NK-92 treated with Interleukin-12 subunit alpha and Interleukin-12 subunit beta, amount 100 ng/mL, for 24 hours (cell line): ENCODE measurements at regions not wholly inside any gene's neighbourhood (a gene's known extent, or its start where the extent isn't known, plus 50 kb on each side); places are given as distances from the start of the nearest gene placed in this dataset.
"Not testable (repeated sequence)": the region's sequence is repeated elsewhere in the genome, so short reads cannot be mapped to it uniquely, and the experiment has no call there.

ENCODE experiments used
- DNase-seq: peaks from one replicate; lab custom pipeline; 2025; lab: John Stamatoyannopoulos, UW

GRCh38 chr17:68700421-68700820 lies 99.3 kb upstream of the FAM20A start:
- no peak for DNase-seq

GRCh38 chr17:68699936-68700335 lies 98.8 kb upstream of the FAM20A start:
- DNase-seq: no peak

GRCh38 chr17:68698746-68699145 lies 97.6 kb upstream of the FAM20A start:
- DNase-seq: no peak

GRCh38 chr17:68697850-68698361 lies 96.7 kb upstream of the FAM20A start:
- no peak for DNase-seq

GRCh38 chr17:68695659-68696058 lies 94.5 kb upstream of the FAM20A start:
- no peak for DNase-seq

- no peak for DNase-seq
Measured at GRCh38 chr17:68694791-68695485, 93.8 kb upstream of the FAM20A start.

GRCh38 chr17:68693896-68694295 lies 92.7 kb upstream of the FAM20A start:
- no peak for DNase-seq

GRCh38 chr17:68693466-68693865 lies 92.3 kb upstream of the FAM20A start:
- DNase-seq: no peak

- DNase-seq: no peak
Measured at GRCh38 chr17:68686108-68686988, 85.2 kb upstream of the FAM20A start.

- no peak for DNase-seq
Measured at GRCh38 chr17:68684949-68685357, 83.8 kb upstream of the FAM20A start.

GRCh38 chr17:68682903-68683302 lies 81.7 kb upstream of the FAM20A start:
- no peak for DNase-seq

GRCh38 chr17:68679882-68680281 lies 78.7 kb upstream of the FAM20A start:
- DNase-seq: no peak

- DNase-seq: no peak
Measured at GRCh38 chr17:68676856-68677255, 75.7 kb upstream of the FAM20A start.

GRCh38 chr17:68675723-68676122 lies 74.6 kb upstream of the FAM20A start:
- no peak for DNase-seq

GRCh38 chr17:68674029-68674925 lies 73.1 kb upstream of the FAM20A start:
- DNase-seq: no peak

GRCh38 chr17:68670967-68671693 lies 70.0 kb upstream of the FAM20A start:
- no peak for DNase-seq

- DNase-seq: not testable (repeated sequence)
Measured at GRCh38 chr17:68666438-68666837, 65.3 kb upstream of the FAM20A start.

GRCh38 chr17:68665373-68665772 lies 64.2 kb upstream of the FAM20A start:
- no peak for DNase-seq

- no peak for DNase-seq
Measured at GRCh38 chr17:68662479-68662878, 61.3 kb upstream of the FAM20A start.

GRCh38 chr17:68662037-68662432 lies 60.9 kb upstream of the FAM20A start:
- no peak for DNase-seq

GRCh38 chr17:68661265-68662036 lies 60.3 kb upstream of the FAM20A start:
- DNase-seq: no peak
